ENCODE measurements at regions not wholly inside any gene's neighbourhood (a gene's known extent, or its start where the extent isn't known, plus 50 kb on each side); places are given as distances from the start of the nearest gene placed in this dataset.

- no peak for DNase-seq (ENCODE audit: low read depth in 2 of 2)
These were observed 226.8 kb upstream of the GATB start for GRCh38 chr4:151987606-151988005.

GRCh38 chr4:151983854-151984253 lies 223.0 kb upstream of the GATB start:
- no peak for DNase-seq (ENCODE audit: low read depth in 2 of 2)

GRCh38 chr4:151979819-151980218 lies 219.0 kb upstream of the GATB start:
- no peak for DNase-seq (ENCODE audit: low read depth in 2 of 2)

- no peak for DNase-seq (ENCODE audit: low read depth in 2 of 2)
These were observed 207.8 kb upstream of the GATB start for GRCh38 chr4:151968643-151969042.

GRCh38 chr4:151967074-151967473 lies 206.3 kb upstream of the GATB start:
- no peak for DNase-seq (ENCODE audit: low read depth in 2 of 2)

GRCh38 chr4:151962138-151962823 lies 201.5 kb upstream of the GATB start:
- no peak for DNase-seq (ENCODE audit: low read depth in 2 of 2)

GRCh38 chr4:151961456-151961855 lies 200.6 kb upstream of the GATB start:
- DNase-seq (ENCODE audit: low read depth in 2 of 2), result no peak

GRCh38 chr4:151960449-151961230 lies 199.8 kb upstream of the GATB start:
- DNase-seq (ENCODE audit: low read depth in 2 of 2), result no peak

- no peak for DNase-seq (ENCODE audit: low read depth in 2 of 2)
These were observed 196.3 kb upstream of the GATB start for GRCh38 chr4:151957153-151957552.

- DNase-seq (ENCODE audit: low read depth in 2 of 2), result no peak
These were observed 195.0 kb upstream of the GATB start for GRCh38 chr4:151955721-151956380.

- no peak for DNase-seq (ENCODE audit: low read depth in 2 of 2)
These were observed 193.1 kb upstream of the GATB start for GRCh38 chr4:151953795-151954372.

- DNase-seq (ENCODE audit: low read depth in 2 of 2), result no peak
These were observed 192.5 kb upstream of the GATB start for GRCh38 chr4:151953312-151953711.

GRCh38 chr4:151952711-151953254 lies 192.0 kb upstream of the GATB start:
- no peak for DNase-seq (ENCODE audit: low read depth in 2 of 2)

- DNase-seq (ENCODE audit: low read depth in 2 of 2), result no peak
These were observed 191.3 kb upstream of the GATB start for GRCh38 chr4:151952137-151952536.

GRCh38 chr4:151951671-151952050 lies 190.9 kb upstream of the GATB start:
- DNase-seq (ENCODE audit: low read depth in 2 of 2), result no peak

- no peak for DNase-seq (ENCODE audit: low read depth in 2 of 2)
These were observed 190.3 kb upstream of the GATB start for GRCh38 chr4:151950993-151951670.

GRCh38 chr4:151948351-151949016 lies 187.7 kb upstream of the GATB start:
- no peak for DNase-seq (ENCODE audit: low read depth in 2 of 2)

GRCh38 chr4:151946718-151947117 lies 185.9 kb upstream of the GATB start:
- DNase-seq (ENCODE audit: low read depth in 2 of 2), result no peak

- DNase-seq (ENCODE audit: low read depth in 2 of 2), result no peak
These were observed 182.2 kb upstream of the GATB start for GRCh38 chr4:151942971-151943370.

GRCh38 chr4:151940926-151941617 lies 180.3 kb upstream of the GATB start:
- DNase-seq (ENCODE audit: low read depth in 2 of 2), result no peak
